IPS DF 19.7 (cell line): ENCODE measurements at regions not wholly inside any gene's neighbourhood (a gene's known extent, or its start where the extent isn't known, plus 50 kb on each side); places are given as distances from the start of the nearest gene placed in this dataset.
"Not testable (repeated sequence)": the region's sequence is repeated elsewhere in the genome, so short reads cannot be mapped to it uniquely, and the experiment has no call there.

Experiments
- DNase-seq: peaks from one replicate; pipeline ENCODE4 v3.0.0-alpha.2; 2013; ENCODE audit warnings: low read depth, low spot score

DNA sequence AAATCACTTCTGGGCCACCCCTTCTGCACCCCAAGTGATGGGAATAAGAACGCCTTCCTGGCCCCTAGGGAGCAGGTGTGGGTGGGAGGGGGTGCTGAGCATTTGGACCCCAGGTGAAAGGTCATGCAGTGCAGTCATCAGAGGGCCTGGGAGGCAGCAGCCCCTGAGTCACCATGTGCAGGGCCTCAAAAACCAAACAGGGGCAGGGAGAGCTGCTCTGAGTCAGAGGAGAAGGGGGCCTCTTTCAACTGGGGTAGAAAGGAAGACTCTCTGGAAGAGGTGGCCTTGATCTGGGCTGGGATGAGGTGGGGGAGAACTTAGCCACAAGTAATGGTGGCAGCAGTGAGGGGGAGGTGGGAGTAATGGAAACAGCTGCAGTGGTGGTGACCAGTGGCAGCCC, 164.3 kb downstream of the BUB3 start:
- no peak for DNase-seq

DNA sequence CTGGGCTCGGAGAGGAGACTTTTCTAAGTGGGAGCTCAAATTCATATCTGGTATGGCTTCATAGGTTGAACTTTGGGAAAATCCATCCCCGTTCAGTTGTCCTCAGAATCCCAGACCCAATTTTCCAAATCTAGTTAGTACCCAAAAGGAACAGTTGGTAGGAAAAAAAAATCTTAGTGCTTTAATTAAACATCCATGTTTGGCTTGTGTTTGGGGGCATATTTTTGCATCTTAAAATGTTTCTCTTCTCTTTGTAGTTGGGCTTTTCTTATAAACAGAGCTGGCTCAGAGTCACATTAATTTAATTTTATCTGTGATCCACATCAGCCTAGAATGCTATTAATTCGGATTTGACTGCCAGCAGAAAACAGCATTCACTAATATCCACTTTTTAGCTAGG, 165.9 kb downstream of the BUB3 start:
- DNase-seq: no peak

DNA sequence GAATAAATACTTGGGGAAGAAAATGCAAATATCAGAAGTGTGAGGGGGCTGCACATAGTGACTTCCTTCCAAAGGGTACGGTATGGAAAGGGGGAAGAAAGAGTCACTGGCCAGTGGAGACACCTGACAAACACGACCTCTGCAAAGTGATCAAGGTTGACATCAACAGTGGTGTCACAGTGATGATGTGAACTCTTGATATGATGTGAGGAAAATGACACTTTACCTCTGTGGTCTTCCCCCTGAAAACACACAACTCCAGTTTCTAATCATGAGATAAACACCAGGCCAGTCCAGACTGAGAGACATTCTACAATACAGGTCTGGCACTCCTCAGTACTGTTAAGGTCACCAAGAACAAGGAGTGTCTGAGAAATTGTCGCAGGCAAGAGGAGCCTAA, 169.7 kb downstream of the BUB3 start:
- DNase-seq: no peak

DNA sequence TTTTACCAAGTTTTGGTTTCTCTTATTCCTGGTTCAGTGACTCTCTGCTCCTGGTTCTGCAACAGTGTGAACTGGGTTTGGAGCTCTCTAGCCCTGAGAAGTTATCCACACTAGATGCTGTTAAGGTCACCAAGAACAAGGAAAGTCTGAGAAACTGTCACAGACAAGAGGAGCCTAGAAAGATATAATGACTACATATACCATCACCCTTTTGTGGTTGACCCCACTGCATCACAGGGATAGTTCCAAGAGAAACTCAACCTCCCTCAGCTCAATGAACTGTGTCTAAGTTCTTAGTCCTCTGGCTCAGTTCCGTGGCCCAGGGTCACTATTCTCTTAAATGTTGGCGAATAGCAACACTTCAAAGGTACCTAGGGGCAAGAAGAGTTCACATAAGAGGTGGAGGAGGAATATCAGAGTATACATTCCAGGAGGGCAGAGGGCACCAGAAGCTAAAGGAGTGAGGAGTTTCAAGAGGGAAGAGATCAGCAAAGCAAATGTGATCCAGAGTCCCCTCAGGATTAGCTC, 171.5 kb downstream of the BUB3 start:
- DNase-seq: no peak

DNA sequence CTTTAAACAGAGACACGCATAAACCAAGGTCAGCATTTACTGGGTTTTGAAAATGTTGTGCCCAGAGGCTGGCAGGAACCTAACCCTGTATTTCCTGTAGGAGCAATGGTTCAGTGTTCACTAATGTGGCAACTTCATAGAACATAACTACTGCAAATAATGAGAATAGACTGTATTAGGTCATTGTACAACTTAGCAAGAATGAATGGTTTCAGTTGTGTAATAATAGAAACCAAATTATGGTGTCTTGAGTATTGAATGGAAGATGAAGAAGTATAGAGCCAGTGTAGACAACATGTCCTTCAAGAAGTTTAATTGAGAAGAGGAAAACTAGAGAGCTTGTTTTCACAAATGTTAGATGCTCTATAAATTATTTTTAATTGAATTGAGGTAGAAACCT, 172.5 kb downstream of the BUB3 start:
- no peak for DNase-seq

DNA sequence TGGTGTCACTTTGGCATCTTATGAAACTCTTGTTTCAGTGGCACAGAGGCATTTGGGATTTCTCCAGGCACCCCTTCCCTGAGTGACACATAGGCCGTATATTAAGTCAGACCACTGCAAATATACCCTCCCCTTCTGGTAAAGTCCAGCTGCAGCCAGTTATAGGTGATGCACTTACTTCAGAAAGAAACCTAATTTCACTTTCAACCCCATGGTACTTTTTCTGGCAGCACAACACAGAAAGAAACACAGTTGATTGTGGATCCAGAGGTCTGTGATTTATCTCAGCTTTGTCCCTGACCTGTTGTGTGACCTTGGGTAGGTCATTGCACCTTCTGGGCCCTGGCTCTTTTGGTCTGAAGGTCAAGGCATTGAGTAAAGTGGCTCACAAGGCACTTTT, 173.2 kb downstream of the BUB3 start:
- no peak for DNase-seq

DNA sequence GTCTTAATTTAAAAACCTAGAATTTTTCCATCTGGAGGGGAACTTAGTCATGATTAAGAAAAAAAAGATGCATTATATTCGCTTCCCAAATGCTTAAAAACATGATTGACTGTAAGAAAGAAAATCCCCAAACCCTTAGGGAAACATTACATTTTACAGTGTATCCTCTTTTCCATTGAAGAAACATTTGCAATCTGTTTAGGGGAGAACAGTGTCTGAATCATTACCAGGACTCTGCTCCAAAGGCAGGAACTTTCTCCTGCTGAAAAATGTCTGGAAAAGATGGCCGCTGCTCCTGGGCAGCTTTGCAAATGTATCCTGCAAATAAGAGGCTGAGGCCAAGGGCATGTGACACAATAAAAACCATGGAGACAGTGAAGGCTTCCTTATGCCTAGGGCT, 173.7 kb downstream of the BUB3 start:
- DNase-seq: no peak

DNA sequence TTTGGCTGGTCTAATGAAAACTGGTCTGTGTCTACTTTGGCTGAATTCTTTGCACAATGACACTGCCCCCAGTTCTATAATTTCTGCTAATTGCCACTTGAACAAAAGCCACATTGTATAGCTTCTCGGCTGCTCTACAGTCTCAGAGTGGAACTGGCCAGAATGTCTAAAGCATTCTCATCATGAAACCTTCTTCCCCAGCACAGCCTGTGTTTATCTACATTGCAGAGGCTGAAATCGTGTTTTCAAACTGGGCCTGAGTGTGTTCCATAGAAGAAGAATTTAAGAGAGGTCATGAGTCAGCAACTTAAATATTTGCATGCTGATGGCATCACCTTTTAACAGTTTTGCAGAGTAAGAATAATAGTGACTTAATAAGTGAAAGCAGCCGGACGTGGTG, 177.2 kb downstream of the BUB3 start:
- DNase-seq: no peak

DNA sequence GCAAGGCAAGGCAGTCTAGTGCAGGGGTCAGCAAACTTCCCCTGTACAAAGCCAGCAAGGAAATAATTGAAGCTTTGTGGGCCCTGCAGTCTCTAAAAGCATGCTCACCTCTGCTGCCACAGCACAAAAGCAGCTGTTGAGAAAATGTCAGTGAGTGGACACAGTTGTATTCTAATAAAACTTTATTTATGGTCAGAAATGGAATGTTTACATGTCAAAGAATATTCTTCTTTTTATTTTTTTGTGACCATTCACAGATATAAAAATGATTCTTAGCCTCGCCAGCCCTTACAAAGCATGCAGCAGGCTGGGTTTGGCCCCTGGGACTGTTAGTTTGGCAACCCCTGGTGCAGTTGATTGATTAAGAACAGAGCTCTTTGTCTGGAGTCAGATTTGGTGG, 192.4 kb downstream of the BUB3 start:
- DNase-seq: no peak

DNA sequence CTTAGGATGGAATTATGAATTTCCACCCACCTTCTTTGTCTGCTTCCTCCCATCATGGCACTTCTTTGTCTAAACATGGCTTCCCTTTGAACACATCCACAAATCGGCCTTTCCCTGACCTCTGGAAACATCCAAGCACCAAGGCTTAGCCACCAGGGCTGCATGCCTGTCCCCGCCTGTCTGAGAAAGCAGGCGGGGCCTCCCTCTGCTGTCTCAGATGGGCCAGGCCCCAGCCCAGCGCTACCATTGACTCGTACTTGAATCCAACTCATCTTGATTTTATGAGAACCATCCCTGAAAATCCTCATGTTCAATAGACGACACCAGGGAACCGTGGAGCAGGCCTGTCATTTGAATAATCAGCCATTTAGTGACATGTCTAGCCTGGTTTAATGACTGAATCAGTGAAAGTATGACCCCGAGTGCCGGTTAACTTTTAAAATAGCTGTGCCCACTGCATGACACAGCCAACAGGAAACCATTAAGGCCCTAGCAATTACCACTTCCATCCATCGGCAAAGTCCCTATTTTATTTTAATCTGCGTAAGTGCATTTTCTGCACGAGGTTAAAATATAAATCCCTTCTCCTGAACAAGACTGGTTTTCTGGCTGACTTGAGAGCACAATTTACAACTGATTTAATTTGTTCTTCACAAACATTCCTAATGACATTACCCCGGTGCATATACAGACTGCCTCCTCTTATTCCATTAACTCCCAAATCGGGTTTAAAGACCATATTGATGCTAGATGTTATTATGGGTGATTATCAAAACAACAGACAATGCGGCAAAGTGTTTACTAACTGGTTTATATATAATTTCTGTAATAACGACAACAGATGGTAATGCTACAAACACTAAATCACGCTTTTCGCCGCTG, 194.7 kb downstream of the BUB3 start:
- DNase-seq: no peak

DNA sequence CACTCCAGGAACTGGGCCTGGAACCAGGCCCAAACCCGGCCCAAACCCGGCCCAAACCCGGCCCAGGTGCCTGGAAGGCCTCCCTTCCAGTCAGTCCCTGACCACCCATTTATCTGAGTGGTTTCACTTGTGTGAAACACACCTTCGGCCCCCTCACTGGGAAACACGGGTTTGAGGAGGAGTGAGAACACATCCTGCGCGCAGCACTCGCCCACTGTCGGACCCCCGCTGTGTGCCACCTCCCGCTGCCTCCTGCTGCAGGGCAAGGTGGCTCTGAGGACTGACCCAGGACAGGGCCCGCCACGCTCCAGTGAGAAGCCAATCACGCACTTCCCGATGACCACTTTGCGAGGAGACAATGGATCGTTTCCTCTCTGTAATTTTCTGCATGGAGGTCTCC, 197.5 kb downstream of the BUB3 start:
- no peak for DNase-seq

DNA sequence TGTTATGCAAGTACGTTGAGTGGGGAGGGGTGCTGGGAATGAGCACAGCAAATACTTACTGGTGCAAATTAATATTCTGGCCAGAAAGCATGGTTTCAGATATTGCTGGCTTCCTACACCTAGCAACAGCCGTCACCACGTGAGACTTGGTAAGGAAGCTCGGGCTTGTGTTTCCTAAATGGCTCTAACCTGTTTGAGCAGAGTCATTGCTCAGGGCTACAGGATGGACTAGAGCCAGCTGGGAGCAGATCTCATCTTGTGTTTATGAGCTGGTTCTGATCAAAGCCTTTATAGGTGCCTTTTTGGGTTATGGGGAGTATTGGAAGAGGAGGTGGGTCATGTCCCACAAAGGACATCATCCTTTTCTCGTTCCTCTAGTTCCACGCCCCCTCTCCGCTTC, 200.3 kb downstream of the BUB3 start:
- DNase-seq: no peak

DNA sequence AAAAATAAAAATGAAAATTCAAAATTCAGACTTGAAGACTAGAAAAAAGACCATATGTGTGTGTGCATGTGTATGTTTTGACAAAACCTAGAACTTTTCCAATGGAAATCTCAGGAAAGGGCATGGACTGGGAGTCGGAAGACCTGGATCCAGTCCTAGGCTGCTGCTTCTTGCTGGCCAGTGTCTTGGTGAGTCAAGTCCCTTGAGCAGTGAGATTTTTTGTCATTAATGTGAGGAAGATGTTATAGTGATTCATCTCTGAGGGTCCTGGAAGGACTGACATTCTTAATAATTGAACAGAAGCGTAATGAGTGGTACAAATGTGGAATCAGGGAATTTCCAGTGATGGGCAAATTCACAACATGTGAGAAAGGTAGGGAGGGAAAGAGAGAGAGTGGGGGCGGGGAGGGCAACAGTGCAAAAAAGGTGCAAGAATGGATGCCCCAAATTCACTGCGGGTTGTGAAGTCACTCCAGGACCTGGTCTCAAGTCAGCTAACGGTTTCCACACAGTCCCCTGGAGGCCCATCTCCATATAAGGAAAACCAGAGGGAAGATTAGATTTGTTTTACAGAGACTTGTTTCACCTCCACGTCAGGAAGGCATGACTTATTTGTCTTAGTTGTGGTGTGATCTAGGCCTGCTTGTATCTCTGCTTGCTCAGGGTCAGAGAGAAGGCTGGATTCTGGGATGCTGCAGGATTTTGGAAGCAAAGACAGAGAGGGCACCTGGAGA, 201.7 kb downstream of the BUB3 start:
- DNase-seq: no peak

DNA sequence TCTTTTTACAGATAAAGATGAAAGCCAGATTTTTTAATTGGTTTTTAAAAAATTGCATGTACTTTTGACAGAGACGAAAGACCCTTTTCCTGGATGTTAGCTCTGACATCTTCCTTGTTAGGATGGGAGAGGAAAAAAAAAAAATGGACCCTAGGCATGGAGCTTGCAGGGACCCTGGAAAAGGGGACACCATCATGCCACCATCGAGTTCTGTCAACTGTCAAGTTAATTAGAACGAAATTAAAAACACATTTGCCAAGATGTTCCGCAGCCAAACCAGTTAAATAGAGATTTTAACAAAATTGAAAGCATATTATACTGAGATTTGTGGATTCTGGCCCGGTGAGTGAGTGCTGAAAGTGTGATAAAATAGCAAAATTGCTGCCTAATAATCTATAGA, 202.6 kb downstream of the BUB3 start:
- no peak for DNase-seq

DNA sequence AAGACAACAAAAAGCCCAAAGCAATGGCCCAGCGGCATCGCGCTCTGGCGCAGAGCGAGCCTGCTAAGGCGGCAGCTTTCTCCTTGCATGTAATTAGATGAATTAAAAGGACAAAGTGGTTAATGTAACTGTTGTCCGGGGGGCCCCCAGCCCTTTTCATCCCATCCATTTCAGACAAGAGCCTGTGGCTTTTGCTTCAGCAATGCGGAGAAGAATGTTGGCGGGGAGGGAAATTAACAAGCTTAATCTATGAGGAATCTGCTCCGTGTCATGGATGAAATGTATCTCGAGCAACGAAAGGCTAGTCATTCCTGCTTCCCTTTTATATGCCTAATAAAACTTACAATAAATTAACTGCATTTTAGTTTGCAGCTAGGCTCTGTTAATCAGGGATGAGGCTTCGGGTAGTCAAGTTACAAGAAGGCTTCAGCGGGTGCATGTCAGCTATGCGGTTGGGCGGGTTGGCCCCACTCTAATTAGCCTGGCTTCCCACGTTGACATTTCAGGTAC, 203.3 kb downstream of the BUB3 start:
- DNase-seq: no peak

DNA sequence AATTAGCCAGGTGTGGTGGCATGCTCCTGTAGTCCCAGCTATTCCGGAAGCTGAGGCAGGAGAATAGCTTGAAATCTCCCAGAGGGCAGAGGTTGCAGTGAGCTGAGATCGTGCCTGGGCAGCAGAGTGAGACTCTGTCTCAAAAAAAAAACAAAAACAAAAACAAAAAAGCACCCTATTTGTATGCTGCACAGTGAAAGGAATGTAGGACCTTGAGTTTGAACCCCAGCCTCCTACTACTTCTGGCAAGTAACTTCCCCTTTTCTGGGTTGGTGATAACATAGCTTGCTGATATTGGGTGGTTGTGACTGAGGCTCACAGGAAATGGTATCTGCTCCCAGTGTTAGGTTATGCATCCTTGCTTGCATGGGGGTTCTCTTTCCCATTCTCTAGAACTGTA, 205.3 kb downstream of the BUB3 start:
- no peak for DNase-seq

DNA sequence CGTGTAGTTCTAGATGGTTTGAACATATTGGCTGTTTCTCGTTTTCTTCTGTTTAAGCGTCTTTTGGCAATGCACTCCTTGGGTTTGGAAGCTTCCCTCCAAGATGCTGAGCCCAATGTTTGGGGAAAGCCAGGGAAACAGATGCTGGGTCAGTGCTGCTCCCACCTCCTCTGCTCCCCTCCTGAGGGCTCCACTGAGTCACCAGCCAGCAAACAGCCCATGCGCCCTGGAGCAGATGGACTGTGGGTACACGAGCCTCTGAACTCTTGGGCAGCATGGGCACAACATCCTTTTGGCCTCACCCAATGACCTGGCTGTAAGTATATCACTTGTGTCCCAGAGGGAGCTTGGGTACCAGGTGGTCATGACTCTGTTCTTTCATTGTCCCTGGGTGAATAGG, 207.6 kb downstream of the BUB3 start:
- no peak for DNase-seq

DNA sequence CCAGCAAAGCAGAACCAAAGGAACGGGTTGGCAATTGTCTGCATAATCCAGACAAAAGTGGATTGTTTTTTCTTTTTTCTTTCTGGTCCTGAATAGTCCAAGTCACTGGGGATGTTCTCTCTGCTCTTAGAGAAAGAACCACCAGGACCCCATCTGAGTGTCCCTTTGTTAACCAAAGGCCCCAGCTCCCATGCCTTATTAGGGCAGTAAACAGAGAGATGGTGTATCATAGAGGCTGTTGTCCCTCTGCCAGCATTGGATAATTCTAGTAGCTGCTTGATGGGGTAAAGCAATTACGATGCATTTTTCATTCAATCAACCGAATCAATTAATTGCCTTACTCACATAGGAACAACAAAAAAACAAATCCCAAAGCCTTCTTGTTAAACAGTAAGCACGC, 213.0 kb downstream of the BUB3 start:
- DNase-seq: no peak

DNA sequence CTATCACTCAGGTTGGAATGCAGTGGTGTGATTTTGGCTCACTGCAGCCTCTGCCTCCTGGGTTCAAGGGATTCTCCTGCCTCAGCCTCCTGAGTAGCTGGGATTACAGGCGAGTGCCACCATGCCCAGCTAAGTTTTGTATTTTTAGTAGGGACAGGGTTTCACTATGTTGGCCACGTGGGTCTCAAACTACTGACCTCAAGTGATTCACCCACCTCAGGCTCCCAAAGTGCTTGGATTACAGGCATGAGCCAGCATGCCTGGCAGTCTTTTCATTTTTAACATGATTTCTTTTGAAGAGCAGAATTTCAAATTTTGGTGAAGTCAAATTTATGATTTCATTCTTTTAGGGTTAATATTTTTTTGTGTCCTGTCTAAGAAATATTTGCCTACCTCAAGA, 217.4 kb downstream of the BUB3 start:
- DNase-seq: not testable (repeated sequence)

DNA sequence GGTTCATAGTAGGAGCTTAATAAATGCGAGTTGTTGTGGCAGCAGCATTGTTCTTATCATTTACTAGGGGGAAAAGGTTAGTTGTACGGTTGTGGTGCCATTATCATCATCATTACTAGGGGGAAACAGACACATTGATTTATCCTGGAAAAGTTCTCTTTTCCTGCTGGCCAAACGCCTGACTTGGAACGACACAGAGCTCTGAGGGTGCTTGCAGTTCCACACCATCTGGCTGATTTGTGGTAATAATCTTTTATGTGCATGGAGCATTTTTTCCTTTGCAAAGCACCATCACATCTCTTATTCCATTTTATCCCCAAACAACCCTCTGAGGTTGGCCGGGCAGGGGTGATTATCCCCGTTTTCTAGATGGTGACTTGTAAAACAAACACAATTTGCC, 219.4 kb downstream of the BUB3 start:
- DNase-seq: no peak

DNA sequence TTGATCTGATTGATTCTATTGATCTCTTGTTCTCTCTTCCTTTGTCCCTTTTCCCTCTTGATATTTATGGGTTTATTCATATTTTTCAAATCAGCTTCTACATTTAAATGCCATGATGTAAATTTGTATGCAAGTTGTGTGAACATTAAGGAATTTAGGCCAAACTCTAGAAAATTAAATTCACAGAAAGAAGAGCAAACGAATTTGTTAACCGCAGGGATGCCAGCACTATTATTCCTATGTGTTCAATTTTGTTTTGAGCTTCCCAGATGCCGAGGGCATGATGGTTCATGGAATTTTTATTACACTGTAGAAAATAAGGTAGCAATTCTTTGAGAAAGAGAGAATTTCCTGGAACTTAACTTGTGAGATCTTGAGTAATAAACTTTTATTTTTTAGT, 220.9 kb downstream of the BUB3 start:
- DNase-seq: no peak

DNA sequence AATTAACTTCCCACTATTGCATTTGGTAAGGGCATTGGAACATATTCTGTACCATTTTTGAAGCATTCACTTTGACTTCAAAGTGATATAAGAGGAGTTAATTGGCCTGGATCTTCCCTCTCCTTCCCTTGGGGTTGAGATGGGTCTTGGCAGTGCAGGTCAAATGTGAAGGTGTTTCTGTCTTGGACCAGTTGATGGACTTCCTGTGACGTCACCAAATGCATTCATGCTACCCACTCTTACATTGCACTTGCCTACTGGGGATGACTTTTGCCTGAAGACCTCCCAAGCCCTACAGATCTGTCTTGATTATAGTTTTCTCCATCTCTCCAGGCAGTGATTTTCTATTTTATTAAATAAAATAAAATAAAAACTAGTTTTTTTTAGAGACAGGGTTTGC, 221.5 kb downstream of the BUB3 start:
- DNase-seq: no peak

DNA sequence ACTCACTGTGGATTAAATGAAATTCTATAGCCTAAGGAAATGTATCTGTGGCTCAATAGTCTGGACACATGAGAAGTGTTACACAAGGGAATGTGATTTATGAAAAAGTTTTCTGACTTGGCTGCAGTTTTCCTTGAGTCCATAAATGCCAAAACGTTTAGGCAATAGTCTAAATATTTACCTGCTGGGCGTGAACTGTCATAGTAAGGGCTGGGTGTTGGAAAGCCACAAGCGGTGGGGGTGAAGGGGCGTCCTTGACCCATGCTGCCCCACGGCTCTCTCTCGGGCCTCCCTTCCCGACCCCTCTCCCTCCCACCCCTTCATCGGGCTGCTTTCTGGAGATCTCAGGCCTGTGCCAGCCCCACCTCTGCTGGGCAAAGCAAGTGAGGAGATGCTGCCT, 223.7 kb downstream of the BUB3 start:
- DNase-seq: no peak
